Subcutaneous abdominal adipose tissue (tissue), 5 donors: ENCODE measurements at regions not wholly inside any gene's neighbourhood (a gene's known extent, or its start where the extent isn't known, plus 50 kb on each side); places are given as distances from the start of the nearest gene placed in this dataset.

Experiments
- H3K27ac ChIP-seq: one replicate; pipeline ENCODE4 v1.7.0; 2013; ENCODE audit warnings: low read depth, mild to moderate bottlenecking, inconsistent platforms, low read length, moderate library complexity
- H3K27me3 ChIP-seq, 5 donors: one replicate each; pipeline ENCODE4 v1.7.0; 2013; ENCODE audit warnings: low read length in 5 of 5, inconsistent platforms in 1 of 5; ENCODE audit not compliant: control insufficient read depth in 5 of 5, insufficient read depth in 4 of 5
- H3K36me3 ChIP-seq, 5 donors: one replicate each; pipeline ENCODE4 v1.7.0; 2013; ENCODE audit warnings: low read length in 5 of 5; ENCODE audit not compliant: control insufficient read depth in 5 of 5, insufficient read depth in 5 of 5
- H3K4me1 ChIP-seq, 5 donors: one replicate each; pipeline ENCODE4 v1.7.0; 2013; ENCODE audit warnings: low read length in 5 of 5, mild to moderate bottlenecking in 3 of 5, moderate library complexity in 1 of 5; ENCODE audit not compliant: control insufficient read depth in 5 of 5, insufficient read depth in 5 of 5
- H3K4me3 ChIP-seq, 5 donors: one replicate each; pipeline ENCODE4 v1.7.0; 2013; ENCODE audit warnings: low read length in 5 of 5, low read depth in 1 of 5
- H3K9ac ChIP-seq, 5 donors: one replicate each; pipeline ENCODE4 v1.7.0; 2013; ENCODE audit warnings: low read length in 5 of 5, mild to moderate bottlenecking in 4 of 5, moderate library complexity in 3 of 5
- H3K9me3 ChIP-seq, 5 donors: one replicate each; pipeline ENCODE4 v1.7.0; 2013; ENCODE audit warnings: low read length in 5 of 5; ENCODE audit not compliant: control insufficient read depth in 5 of 5
- donor health status: healthy.
- donor health status: healthy.
- donor health status: healthy.
- donor health status: healthy.
- donor health status: healthy.

- Histone ChIP-seq H3K9me3 (no peaks in the 10 kb centered on the region), H3K9ac (peak overlapping the region in 1 of 5 donors; percentile 42), H3K4me1 (peaks cover 6 to 62% (median 51%) of the 10 kb centered on the region in 5 donors), H3K27ac (no peak overlapping the region), H3K27me3 (no peaks in the 10 kb centered on the region), H3K36me3 (no peaks in the 10 kb centered on the region), H3K4me3 (no peak overlapping the region)
These were observed 90.2 kb downstream of the ZFP36L2 start for GRCh38 chr2:43136011-43136799.

GRCh38 chr2:43135583-43135982 is 90.8 kb downstream of the ZFP36L2 start:
- Histone ChIP-seq H3K9me3 (no peaks in the 10 kb centered on the region), H3K36me3 (no peaks in the 10 kb centered on the region), H3K27ac (no peak overlapping the region), H3K4me3 (no peak overlapping the region), H3K4me1 (peaks cover 8 to 66% (median 56%) of the 10 kb centered on the region in 5 donors), H3K9ac (peak overlapping the region in 1 of 5 donors; percentile 42), H3K27me3 (no peaks in the 10 kb centered on the region)

- Histone ChIP-seq H3K4me1 (peaks cover 15 to 66% (median 56%) of the 10 kb centered on the region in 5 donors), H3K27ac (no peak overlapping the region)
These were observed 91.9 kb downstream of the ZFP36L2 start for GRCh38 chr2:43134571-43134889.

GRCh38 chr2:43133708-43134570 is 92.5 kb downstream of the ZFP36L2 start:
- Histone ChIP-seq H3K4me1 (peaks cover 15 to 70% (median 60%) of the 10 kb centered on the region in 5 donors), H3K9ac (peak overlapping the region in 1 of 5 donors; percentile 53)

More at GRCh38 chr2:43134571-43134889, 91.9 kb downstream of the ZFP36L2 start:
- H3K36me3 ChIP-seq, result no peaks in the 10 kb centered on the region
- H3K9ac ChIP-seq, result no peak overlapping the region
- no peaks in the 10 kb centered on the region for H3K27me3 ChIP-seq
- no peaks in the 10 kb centered on the region for H3K9me3 ChIP-seq
- H3K4me3 ChIP-seq, result no peak overlapping the region

GRCh38 chr2:43133336-43133707 is 93.1 kb downstream of the ZFP36L2 start:
- Histone ChIP-seq H3K9me3 (no peaks in the 10 kb centered on the region), H3K27me3 (no peaks in the 10 kb centered on the region), H3K9ac (peak overlapping the region in 1 of 5 donors; percentile 53), H3K27ac (no peak overlapping the region), H3K36me3 (no peaks in the 10 kb centered on the region), H3K4me3 (no peak overlapping the region), H3K4me1 (peaks cover 15 to 74% (median 65%) of the 10 kb centered on the region in 5 donors)

More at GRCh38 chr2:43133708-43134570, 92.5 kb downstream of the ZFP36L2 start:
- Histone ChIP-seq H3K27me3 (no peaks in the 10 kb centered on the region), H3K9me3 (no peaks in the 10 kb centered on the region), H3K4me3 (no peak overlapping the region), H3K36me3 (no peaks in the 10 kb centered on the region), H3K27ac (no peak overlapping the region)

GRCh38 chr2:43132683-43133301 is 93.6 kb downstream of the ZFP36L2 start:
- Histone ChIP-seq H3K9me3 (no peaks in the 10 kb centered on the region), H3K4me3 (no peak overlapping the region), H3K27ac (no peak overlapping the region), H3K36me3 (no peaks in the 10 kb centered on the region), H3K27me3 (no peaks in the 10 kb centered on the region), H3K4me1 (peaks cover 18 to 80% (median 70%) of the 10 kb centered on the region in 5 donors), H3K9ac (no peak overlapping the region)

GRCh38 chr2:43131890-43132682 is 94.3 kb downstream of the ZFP36L2 start:
- H3K4me1 ChIP-seq, result peaks cover 18 to 85% (median 76%) of the 10 kb centered on the region in 5 donors
- H3K27me3 ChIP-seq, result no peaks in the 10 kb centered on the region
- no peaks in the 10 kb centered on the region for H3K9me3 ChIP-seq
- peak overlapping the region; percentile 58 for H3K27ac ChIP-seq
- H3K36me3 ChIP-seq, result no peaks in the 10 kb centered on the region
- no peak overlapping the region for H3K4me3 ChIP-seq
- no peak overlapping the region for H3K9ac ChIP-seq

- Histone ChIP-seq H3K27me3 (no peaks in the 10 kb centered on the region), H3K9me3 (no peaks in the 10 kb centered on the region), H3K36me3 (no peaks in the 10 kb centered on the region), H3K4me3 (peak overlapping the region in 2 of 5 donors; percentile 22 to 25), H3K4me1 (peaks cover 18 to 89% (median 76%) of the 10 kb centered on the region in 5 donors), H3K9ac (peak overlapping the region in 2 of 5 donors; percentile 21 to 42), H3K27ac (peak overlapping the region; percentile 84)
These were observed 95.1 kb downstream of the ZFP36L2 start for GRCh38 chr2:43131051-43131889.

GRCh38 chr2:43130548-43130875 is 95.9 kb downstream of the ZFP36L2 start:
- H3K4me3 ChIP-seq, result peak overlapping the region in 2 of 5 donors; percentile 22 to 25
- H3K27me3 ChIP-seq, result no peaks in the 10 kb centered on the region
- peaks cover 18 to 81% (median 72%) of the 10 kb centered on the region in 5 donors for H3K4me1 ChIP-seq
- peak overlapping the region in 3 of 5 donors; percentile 26 to 60 (median 58) for H3K9ac ChIP-seq
- no peaks in the 10 kb centered on the region for H3K36me3 ChIP-seq
- H3K27ac ChIP-seq, result peak overlapping the region; percentile 84
- H3K9me3 ChIP-seq, result no peaks in the 10 kb centered on the region
